LNCAP (cell line): ENCODE measurements at regions not wholly inside any gene's neighbourhood (a gene's known extent, or its start where the extent isn't known, plus 50 kb on each side); places are given as distances from the start of the nearest gene placed in this dataset.

Experiments
- TF ChIP-seq, protein P1 (sequence below): fragments of 450-650 bp; IDR thresholded peaks from 2 replicates; pipeline ENCODE4 v1.5.1; 2017; ENCODE audit warnings: mild to moderate bottlenecking

DNA sequence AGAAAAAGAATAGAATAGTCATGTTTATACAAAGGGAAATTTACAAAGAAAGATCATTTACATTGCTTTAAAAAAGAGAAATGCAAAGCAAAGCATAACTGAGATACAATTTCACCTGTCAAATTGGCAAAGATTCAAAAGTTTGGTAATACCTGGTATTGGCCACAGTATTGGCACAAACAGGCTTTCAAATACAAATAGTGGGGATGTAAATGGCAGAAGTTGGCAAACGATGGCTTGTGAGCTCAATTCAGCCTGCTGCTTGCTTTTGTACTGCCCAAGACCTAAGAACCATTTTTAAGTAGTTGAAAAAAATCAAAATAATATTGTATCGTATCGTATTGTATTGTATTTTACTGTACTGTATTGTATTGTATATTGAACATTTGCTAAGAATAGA is 194.5 kb upstream of the JAG1 start:
- TF ChIP-seq, protein P1, sequence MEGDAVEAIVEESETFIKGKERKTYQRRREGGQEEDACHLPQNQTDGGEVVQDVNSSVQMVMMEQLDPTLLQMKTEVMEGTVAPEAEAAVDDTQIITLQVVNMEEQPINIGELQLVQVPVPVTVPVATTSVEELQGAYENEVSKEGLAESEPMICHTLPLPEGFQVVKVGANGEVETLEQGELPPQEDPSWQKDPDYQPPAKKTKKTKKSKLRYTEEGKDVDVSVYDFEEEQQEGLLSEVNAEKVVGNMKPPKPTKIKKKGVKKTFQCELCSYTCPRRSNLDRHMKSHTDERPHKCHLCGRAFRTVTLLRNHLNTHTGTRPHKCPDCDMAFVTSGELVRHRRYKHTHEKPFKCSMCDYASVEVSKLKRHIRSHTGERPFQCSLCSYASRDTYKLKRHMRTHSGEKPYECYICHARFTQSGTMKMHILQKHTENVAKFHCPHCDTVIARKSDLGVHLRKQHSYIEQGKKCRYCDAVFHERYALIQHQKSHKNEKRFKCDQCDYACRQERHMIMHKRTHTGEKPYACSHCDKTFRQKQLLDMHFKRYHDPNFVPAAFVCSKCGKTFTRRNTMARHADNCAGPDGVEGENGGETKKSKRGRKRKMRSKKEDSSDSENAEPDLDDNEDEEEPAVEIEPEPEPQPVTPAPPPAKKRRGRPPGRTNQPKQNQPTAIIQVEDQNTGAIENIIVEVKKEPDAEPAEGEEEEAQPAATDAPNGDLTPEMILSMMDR = no peak

DNA sequence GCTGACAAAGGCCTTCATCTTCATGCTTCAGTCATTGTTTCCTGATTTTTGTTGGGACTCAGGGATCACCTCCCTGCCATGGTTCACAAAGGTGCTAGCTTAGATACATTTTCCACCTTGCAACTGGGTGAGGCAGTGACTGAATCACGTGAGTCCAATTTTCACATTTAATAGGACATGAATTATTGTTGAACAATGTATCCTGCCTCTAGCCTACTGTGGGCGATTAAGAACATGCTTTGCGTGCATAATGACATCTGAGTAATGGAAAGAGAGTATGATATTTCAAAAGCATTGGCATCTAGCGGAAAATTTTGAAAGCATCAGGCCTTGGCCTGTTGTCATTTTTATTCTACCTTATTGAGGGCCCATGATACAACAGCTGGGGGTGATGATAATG is 199.2 kb upstream of the JAG1 start:
- TF ChIP-seq, protein P1 = no peak

DNA sequence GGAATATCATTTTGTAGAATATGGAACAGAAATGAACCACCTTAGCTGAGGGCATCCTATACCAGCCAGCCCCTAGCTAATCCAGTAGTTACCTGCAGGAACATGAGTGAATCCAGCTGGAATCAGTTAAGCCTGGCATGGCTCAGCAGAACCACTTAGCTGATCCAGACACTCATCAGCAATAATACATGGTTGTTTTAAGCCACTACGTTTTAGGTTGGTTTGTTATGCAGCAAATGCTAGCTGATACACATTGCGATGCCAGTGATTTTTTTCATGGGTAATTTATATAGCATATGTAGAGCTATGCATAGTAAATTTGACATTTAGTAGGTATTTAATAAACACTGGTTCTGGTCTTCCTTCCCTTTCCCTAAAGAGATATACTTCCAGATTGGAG is 201.9 kb upstream of the JAG1 start:
- TF ChIP-seq, protein P1 = no peak

DNA sequence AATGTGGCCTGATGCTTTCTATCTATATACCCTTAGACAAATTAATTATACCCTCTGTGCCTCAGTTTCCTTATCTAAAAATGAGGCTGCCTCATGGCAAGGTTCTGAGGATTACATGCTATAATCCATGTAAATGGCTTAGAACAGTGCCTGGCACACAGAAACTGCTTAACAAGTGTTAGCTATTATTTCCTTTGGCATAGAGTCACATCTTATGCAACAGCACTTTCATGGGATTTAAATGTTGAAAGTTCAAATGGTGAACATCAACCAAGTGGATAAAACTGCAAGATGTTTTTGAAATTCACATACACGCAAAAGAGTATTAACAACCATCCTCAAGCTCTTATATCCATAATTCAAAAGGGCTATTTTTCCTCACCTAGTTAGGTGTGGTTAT is 202.8 kb upstream of the JAG1 start:
- TF ChIP-seq, protein P1 = no peak

DNA sequence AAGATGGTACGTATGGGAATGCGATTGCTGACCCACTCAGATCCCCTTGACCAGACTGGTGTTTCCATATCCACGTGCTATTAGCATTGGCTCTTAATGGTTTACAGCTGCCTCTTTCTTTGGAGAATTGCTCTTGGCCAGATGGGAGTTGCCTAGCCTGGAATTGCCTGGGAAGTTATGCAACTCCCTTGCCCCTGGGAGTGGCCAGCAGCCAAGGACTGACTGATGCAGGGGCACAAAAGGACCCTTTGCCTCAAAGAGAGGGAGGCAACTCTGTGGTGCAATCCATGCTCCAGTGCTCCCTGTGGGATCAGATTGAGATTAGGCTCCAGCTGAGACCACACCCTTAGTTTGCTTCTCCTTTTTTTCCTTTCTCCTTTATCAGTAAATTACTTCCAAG is 203.5 kb upstream of the JAG1 start:
- TF ChIP-seq, protein P1 = no peak

DNA sequence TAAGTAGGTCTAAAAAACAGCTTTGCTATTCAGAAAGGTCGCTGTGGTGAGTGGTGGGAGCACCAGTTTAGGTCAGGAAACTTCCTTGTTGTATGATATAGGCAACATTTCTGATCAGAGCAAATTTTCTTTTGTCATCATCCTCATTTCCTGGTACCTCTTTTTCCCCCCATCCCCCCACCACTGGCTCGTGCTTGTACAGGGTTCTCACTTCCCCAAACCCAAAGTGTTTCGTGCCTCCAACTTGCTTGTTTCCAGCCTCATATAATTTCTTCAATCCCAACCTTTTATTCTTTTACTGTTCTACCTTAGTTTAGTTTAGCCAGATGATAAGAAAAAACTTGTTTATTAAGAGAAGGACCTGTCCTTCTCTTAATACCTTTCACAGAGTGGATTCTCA is 209.4 kb upstream of the JAG1 start:
- TF ChIP-seq, protein P1 = no peak

DNA sequence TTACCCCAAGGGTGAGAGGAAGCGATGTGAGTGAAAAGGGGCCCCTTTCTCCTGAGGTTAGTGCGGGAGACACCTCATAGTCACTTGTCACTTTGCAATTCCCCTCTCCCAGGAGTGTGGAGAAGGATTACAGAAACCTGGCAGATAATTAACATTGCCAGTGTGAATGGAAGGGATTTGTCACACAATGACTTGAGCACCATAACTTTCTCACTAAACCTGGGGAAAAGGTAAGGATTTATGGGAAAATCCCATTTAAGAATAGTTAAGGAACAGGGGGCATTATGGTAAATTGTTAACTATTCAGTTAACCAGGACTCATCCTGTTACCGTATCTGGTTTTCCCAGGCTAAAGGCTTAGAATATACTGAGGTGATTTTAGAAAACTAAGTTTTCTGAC is 219.5 kb upstream of the JAG1 start:
- TF ChIP-seq, protein P1 = no peak

DNA sequence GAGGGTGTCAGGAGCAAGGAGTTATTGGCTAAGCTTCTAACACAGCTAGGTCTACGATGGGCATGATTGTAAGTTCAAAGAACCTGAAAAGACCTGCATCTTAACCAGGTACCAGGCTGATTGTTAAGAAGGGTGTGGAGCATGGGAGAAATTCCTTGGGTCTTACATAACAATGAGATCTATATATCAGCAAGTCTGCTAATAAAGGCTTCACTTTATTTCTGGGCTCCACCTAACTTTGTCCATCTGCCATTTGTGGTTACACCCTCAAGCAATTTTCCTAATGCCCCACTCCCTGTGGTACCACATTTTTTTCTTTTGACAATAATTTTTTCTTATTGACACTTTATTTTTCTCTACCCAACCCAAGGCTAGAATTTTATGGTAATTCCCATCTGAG is 223.5 kb upstream of the JAG1 start:
- TF ChIP-seq, protein P1 = no peak
